HCEC 1CT (cell line): ENCODE measurements at regions not wholly inside any gene's neighbourhood (a gene's known extent, or its start where the extent isn't known, plus 50 kb on each side); places are given as distances from the start of the nearest gene placed in this dataset.

Experiments
- DNase-seq: peaks from one replicate; pipeline ENCODE4 v3.0.0-alpha.2; 2017

DNA sequence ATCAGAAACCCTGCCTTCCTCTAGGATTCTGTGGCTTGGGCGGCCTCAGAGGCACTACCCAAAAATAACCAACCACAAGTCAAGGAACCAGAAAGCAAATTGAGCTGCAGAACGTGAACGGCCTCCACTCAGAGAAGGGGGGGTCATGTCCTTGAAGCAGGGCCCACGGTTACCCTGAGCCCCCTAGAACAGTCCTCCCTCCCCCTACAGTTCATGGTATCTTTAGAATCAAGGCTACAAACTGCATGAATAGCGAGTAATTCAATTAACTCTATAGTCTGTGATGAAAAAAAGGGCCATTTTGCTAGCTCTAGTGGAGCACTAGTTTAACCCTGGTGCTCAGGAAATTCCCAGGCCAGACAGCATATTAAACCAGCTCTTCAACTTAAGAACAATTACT is 79.0 kb upstream of the ZNF507 start:
- DNase-seq: no peak

DNA sequence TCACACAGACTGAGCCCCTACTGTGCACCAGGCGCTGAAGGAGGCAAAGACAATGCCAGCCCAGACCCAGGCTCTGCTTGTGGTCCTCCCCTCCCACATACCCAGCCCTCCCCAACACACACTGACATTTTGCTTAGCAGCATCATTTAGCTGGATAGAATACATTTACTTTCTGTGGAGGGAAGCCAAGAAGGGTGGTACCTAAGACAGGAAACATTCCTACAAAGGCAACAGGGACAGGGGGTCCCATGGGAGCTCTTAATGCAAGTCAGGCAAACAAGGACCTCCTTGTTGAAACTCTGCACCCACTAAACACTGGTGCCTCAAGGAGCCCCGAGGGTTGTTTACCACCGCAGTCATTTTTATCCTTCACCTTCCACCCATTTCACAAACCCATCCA is 77.0 kb upstream of the ZNF507 start:
- DNase-seq: no peak

DNA sequence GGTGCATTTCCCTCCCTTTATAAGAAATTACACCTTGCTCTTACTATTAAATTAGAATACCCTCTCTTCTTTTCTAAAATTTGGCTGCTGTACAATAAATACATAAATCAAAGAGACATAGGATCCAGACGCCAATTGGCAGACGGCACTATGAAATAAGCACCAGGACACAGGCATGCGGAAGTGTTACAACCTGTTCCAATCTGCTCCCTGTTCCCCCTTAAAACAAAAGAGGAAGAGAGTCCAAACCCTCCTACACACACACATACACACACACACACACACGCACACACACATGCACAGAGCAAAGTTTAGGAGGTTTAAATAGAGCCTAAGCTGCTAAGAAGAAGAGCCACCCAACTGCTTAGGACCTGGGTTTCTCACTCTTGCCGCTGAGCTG is 75.6 kb upstream of the ZNF507 start:
- no peak for DNase-seq

DNA sequence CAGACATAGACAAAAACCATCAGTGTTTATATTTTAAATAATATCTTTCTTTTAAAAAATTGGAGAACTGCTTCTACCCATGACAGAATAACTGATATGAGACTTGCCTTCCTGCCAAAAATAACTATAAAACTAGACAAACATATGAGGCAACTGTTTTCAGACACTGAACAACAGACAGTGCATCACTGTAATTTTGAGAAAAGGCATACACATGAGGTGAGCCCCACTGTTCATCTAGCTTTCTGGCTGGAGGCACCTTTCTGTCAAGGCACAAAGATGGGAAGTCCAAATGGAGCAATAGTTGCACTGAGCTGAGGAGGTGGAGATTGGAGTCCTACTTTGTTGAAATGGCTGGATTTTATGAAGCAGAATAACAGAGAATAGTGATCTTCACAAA is 71.9 kb upstream of the ZNF507 start:
- no peak for DNase-seq

DNA sequence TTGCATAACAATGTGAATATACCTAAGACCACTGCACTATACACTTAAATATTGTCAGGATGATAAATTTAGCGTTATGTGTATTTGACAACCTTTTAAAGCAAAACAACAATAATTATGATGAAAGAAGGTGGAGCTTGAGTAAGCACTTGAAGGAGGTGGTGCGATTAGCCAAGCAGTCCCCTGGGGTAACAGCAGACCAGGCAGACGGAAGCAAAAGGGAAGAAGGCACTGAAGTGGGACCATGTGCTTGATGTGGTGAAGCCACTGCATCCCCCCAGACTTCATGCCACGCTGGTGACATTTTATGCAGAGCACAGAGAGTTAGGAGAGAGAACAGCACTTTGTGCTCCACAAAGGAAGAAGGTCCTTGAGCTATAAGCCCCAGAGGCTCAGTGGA is 58.3 kb upstream of the ZNF507 start:
- no peak for DNase-seq

DNA sequence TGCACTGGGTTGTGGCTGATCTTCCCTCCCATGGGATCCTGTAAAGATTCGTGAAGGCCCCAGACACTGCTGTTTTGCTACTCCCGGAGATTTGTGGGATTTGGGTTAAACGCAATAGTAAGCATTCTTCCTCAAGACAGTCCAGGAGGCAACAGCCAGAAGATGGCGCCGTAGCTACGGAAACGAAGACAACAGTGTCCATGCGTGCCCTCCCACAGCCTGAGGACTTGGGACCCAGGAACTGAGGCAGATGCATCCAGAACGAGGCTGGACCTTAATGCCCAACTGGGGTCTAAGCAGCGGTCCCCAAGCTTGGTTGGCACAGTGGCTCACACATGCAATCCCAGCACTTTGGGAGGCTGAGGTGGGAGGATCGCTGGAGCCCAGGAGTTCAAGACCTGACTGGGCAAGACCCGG is 57.6 kb upstream of the ZNF507 start:
- DNase-seq: peak; percentile 51

DNA sequence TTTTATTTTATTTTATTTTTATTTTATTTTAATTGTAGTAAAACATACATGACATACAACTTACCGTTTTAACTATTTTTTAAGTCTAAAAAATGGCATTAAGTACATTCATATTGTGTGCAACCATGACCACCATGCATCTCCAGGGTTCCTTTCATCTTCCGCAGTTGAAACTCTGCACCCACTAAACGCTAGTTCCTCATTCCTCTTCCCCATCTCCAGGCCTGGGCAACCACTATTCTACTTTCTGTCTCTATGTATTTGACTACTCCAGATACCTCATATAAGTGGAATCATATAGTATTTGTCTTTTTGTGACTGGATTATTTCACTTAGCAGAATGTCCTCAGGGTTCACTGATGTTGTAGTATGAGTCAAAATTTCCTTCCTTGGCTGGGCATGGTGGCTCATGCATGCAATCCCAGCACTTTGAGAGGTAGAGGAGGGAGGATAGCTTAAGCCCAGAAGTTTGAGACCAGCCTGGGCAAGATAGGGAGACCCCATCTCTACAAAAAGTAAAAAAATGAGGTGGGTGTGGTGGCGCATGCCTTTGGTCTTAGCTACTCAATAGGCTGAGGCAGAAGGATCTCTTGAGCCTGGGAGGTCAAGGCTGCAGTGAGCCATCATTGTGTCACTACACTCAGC is 55.7 kb upstream of the ZNF507 start:
- no peak for DNase-seq

DNA sequence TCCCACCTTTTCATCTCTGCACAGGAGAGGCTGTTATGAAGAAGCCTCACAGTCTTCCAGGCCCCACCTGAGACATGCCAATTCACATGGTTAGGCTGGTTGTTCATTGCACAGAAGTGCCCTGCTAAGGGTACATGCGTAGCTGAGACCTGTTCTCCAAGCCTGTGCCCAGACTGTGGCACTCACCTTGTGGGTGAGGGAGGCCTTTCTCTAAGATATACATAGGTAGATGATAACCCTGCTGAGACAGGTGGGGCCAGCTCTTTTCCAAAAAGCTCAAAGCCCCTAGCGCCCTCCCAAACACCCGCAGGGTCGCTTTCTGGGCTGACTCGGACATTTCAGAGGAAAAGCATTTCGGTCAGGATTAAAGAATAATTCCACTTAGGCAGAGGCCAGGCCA is 53.5 kb upstream of the ZNF507 start:
- DNase-seq: no peak

DNA sequence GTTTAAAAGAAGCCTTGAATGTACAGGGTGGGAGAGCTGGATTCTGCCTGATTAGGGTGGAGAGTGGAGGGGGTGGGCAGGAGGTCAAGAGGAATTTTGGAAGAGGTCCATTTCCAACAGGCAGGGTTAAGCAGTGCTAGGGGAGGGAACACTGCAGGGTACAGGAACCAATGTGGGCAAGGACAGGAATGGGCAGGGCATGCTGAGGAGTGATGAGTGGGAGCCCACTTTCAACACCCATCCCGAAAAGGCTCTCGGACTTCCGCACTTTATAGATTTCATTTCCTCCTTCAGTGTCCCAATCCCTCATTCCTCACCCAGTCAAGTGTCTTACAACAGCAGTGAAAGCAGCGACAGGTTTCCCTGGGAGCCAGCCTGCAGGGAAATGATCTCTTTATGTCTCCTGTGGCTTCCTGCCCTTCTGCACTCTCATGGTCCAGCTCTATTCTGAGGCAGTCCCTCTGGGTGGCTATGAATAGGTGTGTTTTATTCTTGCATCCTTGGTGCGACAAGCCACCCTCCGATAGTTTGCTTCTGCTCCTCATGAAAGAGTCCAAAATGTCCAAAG is 50.5 kb upstream of the ZNF507 start:
- DNase-seq: no peak
